ENCODE measurements at regions not wholly inside any gene's neighbourhood (a gene's known extent, or its start where the extent isn't known, plus 50 kb on each side); places are given as distances from the start of the nearest gene placed in this dataset.
"Not testable (repeated sequence)": the region's sequence is repeated elsewhere in the genome, so short reads cannot be mapped to it uniquely, and the experiment has no call there.

GRCh38 chr2:238517209-238517608 is 90.5 kb downstream of the ASB1 start:
- Histone ChIP-seq H3K27me3 (no peaks in the 10 kb centered on the region), H3K4me3 (no peak overlapping the region), H3K36me3 (no peaks in the 10 kb centered on the region), H3K9me3 (peaks cover 4% of the 10 kb centered on the region; the same call in 1 of the 2 replicates)
- DNase-seq, result no peak

DNA sequence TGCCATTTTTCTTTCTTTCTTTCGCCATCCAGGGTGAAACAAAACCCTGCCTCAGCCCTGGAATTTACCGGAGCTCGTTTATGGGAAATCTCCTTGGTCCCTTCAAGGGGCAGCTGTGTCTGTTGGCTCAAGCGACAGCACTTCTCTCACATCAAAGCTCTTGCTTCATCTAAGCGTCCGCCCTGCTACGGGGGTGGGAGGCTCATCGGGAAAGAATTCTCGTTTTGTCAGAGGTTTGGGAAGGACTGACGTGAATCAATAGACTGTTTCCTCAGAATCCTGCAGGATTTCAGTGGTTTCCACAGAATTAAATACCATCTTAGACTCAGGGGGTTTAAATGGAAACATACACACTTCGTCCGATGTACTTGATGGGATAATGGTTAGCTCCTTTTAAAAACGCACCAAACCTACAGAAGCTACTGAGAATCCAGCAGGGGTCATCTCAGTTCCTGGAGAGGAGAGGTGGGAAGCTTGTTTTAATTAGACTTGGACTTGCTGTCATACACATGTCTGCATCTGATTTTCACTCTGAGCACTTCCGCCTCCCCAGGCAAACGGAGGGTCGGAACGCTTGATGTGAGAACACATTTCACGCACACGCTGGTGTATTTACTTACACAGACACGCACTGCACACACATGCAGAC is 91.6 kb downstream of the ASB1 start:
- no peak for DNase-seq
- Histone ChIP-seq H3K4me3 (no peak overlapping the region), H3K36me3 (no peaks in the 10 kb centered on the region), H3K27me3 (no peaks in the 10 kb centered on the region), H3K9me3 (peaks cover 4% of the 10 kb centered on the region; the same call in 1 of the 2 replicates)

- DNase-seq, result no peak
- H3K36me3 ChIP-seq, result no peaks in the 10 kb centered on the region
- H3K27me3 ChIP-seq, result no peaks in the 10 kb centered on the region
- peaks cover 4% of the 10 kb centered on the region; the same call in 1 of the 2 replicates for H3K9me3 ChIP-seq
- no peak overlapping the region for H3K4me3 ChIP-seq
Measured at GRCh38 chr2:238518821-238519186, 92.1 kb downstream of the ASB1 start.

DNA sequence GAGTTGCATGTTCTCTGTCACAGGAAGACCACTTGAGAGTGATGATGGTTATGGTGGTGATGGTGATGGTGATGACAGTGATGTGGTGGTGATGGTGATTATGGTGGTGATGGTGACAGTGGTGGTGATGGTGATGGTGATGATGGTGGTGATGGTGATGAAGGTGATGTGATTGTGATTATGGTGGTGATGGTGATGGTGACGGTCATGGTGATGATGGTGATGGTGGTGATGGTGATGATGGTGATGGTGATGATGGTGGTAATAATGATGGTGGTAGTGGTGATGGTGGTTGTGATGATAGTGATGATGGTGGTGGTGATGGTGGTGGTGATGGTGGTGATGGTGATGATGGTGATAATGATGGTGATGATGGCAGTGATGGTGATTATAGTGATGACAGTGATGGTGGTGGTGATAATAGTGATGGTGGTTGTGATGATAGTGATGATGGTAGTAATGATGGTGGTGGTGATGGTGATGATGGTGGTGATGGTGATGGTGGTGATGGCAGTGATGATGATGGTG is 93.7 kb downstream of the ASB1 start:
- Histone ChIP-seq H3K4me3 (no peak overlapping the region), H3K27me3 (no peaks in the 10 kb centered on the region), H3K36me3 (no peaks in the 10 kb centered on the region), H3K9me3 (peaks cover 4% of the 10 kb centered on the region; the same call in 1 of the 2 replicates)
- no peak for DNase-seq

GRCh38 chr2:238521002-238521401 is 94.3 kb downstream of the ASB1 start:
- Histone ChIP-seq H3K4me3 (no peak overlapping the region), H3K9me3 (peaks cover 4% of the 10 kb centered on the region; the same call in 1 of the 2 replicates), H3K36me3 (no peaks in the 10 kb centered on the region), H3K27me3 (no peaks in the 10 kb centered on the region)
- DNase-seq, result no peak

GRCh38 chr2:238521870-238522269 is 95.1 kb downstream of the ASB1 start:
- DNase-seq, result no peak
- Histone ChIP-seq H3K4me3 (no peak overlapping the region), H3K36me3 (no peaks in the 10 kb centered on the region), H3K27me3 (no peaks in the 10 kb centered on the region), H3K9me3 (peaks cover 4% of the 10 kb centered on the region; the same call in 1 of the 2 replicates)

DNA sequence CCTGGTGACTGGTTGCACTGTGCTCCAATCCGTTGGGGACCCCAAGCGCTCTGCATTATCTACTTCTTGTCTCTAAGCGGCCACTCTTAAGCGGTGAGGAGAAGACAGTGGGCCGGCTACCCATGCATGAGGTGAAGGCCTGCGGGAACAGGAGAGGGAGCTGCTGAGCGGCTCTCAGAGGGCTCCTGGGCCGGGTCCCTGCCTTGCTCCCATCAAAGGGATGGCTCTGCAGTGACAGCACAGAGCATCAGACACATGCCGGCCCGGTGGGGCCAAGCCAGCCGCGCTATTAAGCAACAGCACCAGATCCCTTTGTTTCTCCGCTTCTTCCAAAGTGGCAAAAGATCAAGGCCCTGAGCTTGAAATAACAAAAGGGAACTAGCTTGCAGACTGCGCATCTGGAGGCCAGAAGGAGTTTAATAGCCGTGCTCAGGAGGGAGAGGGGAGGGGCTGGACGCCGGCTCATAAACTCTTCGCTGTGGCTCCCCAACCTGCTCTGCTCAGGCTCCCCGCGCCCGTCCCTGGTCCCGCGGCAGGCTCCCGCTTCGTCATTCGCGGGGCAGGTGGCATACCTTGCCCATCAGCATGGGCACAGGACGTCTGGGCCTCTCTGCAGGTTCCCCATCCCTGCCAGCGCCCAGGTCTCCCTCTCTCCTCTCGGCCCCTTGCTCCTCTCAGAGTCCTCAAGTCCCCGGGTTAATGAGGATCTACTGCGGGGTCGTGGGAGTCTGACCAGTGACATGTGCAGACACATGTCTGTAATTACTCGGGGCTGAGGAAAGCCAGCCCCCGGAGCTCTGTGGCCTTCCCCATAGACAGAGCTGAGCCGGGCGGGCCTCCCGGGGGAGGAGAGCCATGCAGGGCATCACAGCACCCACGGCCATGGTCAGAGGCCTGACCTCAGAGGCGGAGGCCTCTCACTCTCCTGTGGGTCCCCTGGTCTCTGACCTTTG is 96.7 kb downstream of the ASB1 start:
- Histone ChIP-seq H3K27me3 (no peaks in the 10 kb centered on the region), H3K4me3 (no peak overlapping the region), H3K9me3 (no peaks in the 10 kb centered on the region), H3K36me3 (no peaks in the 10 kb centered on the region)
- DNase-seq, result no peak

- DNase-seq, result no peak
- H3K4me3 ChIP-seq, result no peak overlapping the region
- H3K27me3 ChIP-seq, result no peaks in the 10 kb centered on the region
- no peaks in the 10 kb centered on the region for H3K9me3 ChIP-seq
- no peaks in the 10 kb centered on the region for H3K36me3 ChIP-seq
Measured at GRCh38 chr2:238524426-238524983, 97.8 kb downstream of the ASB1 start.

DNA sequence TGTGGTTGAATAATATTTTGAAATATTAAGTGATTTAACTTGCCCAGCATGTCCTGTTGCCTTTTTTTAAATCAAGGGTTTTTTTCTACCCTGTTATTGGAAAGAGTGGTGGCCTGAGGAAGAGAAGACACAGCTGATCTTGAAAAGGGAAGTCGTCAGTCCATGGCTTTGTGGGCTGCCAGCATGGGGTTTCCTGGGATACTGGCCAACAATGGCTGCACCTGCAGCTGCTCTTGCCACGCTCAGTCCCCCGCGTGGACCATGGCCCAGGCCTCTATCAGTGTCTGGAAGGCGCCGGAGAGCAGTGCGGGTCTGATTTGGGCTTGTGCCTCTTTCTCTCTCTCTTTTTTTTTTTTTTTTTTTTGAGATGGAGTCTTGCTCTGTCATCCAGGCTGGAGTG is 99.3 kb downstream of the ASB1 start:
- no peaks in the 10 kb centered on the region for H3K36me3 ChIP-seq
- no peak for DNase-seq
- no peaks in the 10 kb centered on the region for H3K27me3 ChIP-seq
- H3K4me3 ChIP-seq, result no peak overlapping the region
- H3K9me3 ChIP-seq, result no peaks in the 10 kb centered on the region

GRCh38 chr2:238527565-238527964 is 100.8 kb downstream of the ASB1 start:
- Histone ChIP-seq H3K9me3 (peaks cover 3% of the 10 kb centered on the region; the same call in 1 of the 2 replicates), H3K36me3 (no peaks in the 10 kb centered on the region), H3K4me3 (no peak overlapping the region), H3K27me3 (no peaks in the 10 kb centered on the region)
- no peak for DNase-seq

DNA sequence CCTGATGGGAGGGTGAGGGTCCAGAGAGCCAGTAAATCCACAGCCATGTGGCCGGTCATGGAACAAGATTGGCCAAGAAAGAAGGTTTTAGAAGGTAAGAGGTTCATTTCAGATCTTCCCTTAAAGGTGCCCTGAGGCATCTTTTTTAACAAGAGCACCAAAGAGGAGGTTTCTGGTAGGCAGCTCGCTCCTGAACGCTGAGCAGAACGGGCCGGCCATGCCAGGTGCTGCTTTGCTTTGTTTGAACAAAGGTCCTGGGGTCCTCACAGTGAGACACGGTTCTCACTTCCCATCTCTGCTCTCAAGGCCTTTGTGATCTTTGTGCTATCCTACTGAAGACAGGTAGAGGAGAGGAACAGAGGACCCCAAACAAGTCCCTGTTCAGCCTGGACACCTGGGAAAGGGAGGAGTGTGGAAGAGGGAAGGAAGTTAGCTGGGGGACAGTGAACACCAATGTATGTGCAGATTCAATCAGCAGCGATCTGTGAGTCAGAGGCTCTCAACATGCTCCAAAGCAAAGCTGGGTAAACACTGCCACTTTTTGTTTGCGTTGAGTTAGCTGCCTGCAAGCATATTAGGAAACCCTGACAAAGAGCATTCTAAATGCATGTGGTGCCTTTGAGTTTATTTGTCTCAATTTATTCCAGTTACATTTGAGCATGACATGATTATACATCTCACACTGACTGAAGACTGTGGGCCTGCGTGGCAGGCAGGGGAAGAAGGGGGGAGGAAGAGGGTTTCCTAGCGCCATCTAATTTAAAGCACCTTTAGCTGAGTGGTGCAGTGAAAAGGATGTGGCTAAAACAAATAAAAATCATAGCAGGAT is 102.4 kb downstream of the ASB1 start:
- Histone ChIP-seq H3K36me3 (no peaks in the 10 kb centered on the region), H3K4me3 (no peak overlapping the region), H3K27me3 (no peaks in the 10 kb centered on the region), H3K9me3 (peaks cover 3% of the 10 kb centered on the region; the same call in 1 of the 2 replicates)
- no peak for DNase-seq

- H3K4me3 ChIP-seq, result not testable (repeated sequence)
Measured at GRCh38 chr2:238531017-238531645, 104.4 kb downstream of the ASB1 start.

GRCh38 chr2:238543732-238544131 is 117.0 kb downstream of the ASB1 start:
- H3K4me3 ChIP-seq, H3K9me3 ChIP-seq, H3K27me3 ChIP-seq, DNase-seq, H3K36me3 ChIP-seq: not testable (repeated sequence)

More at GRCh38 chr2:238531017-238531645, 104.4 kb downstream of the ASB1 start:
- DNase-seq, H3K36me3 ChIP-seq, H3K9me3 ChIP-seq, H3K27me3 ChIP-seq: not testable (repeated sequence)

- H3K4me3 ChIP-seq, result no peak overlapping the region
- H3K36me3 ChIP-seq, result no peaks in the 10 kb centered on the region
- H3K9me3 ChIP-seq, result peaks cover 3% of the 10 kb centered on the region
- no peak for DNase-seq
- no peaks in the 10 kb centered on the region for H3K27me3 ChIP-seq
Measured at GRCh38 chr2:238548902-238549462, 122.3 kb downstream of the ASB1 start.

DNA sequence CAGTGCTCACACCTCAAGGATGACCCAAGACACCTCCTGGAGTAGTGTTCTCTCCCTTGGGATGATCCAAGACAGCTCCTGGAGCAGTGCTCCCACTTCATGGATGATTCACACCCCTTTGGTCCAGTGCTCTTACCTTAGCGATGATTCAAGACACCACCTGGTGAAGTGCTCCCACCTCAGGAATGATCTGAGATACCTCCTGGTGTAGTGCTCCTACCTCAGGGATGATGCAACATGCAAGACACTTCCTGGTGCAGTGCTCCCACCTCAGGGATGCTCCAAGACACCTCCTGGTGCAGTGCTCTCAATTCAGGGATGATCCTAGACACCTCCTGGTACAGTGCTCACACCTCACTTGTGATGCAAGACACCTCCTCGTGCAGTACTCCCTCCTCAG is 123.1 kb downstream of the ASB1 start:
- Histone ChIP-seq H3K27me3 (no peaks in the 10 kb centered on the region), H3K9me3 (peaks cover 3% of the 10 kb centered on the region), H3K4me3 (no peak overlapping the region), H3K36me3 (no peaks in the 10 kb centered on the region)
- no peak for DNase-seq

GRCh38 chr2:238551091-238551490 is 124.4 kb downstream of the ASB1 start:
- no peak for DNase-seq
- no peaks in the 10 kb centered on the region for H3K36me3 ChIP-seq
- H3K4me3 ChIP-seq, result no peak overlapping the region
- H3K9me3 ChIP-seq, result peaks cover 3% of the 10 kb centered on the region
- H3K27me3 ChIP-seq, result no peaks in the 10 kb centered on the region
